ENCODE measurements at regions not wholly inside any gene's neighbourhood (a gene's known extent, or its start where the extent isn't known, plus 50 kb on each side); places are given as distances from the start of the nearest gene placed in this dataset.

DNA sequence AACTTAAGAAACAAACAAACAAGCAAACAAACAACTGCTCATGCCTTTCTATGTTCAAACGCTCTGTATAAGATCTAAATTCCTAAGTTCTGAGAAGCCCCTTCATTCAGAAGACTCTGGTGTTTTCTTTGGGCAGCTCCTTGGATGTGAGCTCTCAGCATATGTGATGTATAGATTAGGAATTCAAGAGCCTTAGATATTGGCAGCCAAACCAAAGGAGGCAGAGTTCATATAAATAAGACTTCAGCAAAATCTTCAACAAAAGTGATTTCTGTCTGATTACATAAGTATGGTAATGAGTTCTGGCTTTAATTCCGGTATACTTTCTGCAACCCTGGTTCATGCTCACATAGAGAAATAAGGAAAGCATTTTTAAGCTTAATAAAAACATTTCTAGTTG, 145.6 kb downstream of the DYRK2 start:
- DNase-seq (ENCODE audit: low spot score), result no peak
- no peak for ATAC-seq

DNA sequence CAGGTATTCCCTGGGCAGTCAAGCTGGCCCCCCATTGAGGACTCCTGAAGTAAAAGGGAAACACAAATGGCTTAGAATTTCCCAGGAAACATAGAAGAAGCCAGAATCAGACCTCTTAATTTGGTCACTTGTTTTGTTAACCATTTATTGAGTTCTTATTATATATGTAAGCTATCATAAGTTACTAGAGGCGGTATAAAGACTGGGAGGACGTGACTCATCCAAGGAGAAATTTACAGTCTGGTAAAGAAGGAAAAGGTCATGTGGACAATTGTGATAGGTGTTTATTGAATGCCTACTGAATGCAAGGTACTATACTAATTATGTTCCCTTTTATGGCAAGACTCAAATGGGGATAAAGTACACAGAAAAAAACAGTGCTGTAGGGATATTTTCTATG, 146.7 kb downstream of the DYRK2 start:
- ATAC-seq (no peak), DNase-seq (ENCODE audit: low spot score) (no peak)

DNA sequence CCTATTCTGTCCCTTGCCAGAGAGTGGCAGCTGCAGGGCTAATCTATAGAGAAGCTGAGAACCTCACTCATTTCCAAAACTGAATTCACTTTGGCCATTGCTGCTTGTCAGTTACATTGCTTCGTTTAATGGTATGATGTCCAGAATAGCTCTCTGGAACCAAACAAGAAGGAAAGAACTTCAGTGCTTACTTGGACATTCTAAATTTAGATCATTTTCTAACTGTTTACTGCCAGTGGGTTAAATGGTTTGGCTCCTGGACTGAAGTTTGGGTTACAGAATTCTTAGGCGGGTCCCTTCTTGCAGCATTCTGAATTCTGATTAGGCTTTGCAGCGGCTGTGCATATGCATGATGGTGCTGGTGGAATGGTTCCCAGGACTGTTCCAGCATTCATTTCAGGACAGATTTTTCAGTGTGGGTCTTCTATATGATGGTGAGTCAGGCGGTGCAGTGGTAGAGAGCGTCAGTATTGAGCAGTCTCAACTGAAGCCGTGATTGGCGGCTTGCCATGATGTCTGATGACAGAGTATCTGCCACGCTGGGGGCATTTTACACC, 148.7 kb downstream of the DYRK2 start:
- ATAC-seq (no peak), DNase-seq (ENCODE audit: low spot score) (no peak)

DNA sequence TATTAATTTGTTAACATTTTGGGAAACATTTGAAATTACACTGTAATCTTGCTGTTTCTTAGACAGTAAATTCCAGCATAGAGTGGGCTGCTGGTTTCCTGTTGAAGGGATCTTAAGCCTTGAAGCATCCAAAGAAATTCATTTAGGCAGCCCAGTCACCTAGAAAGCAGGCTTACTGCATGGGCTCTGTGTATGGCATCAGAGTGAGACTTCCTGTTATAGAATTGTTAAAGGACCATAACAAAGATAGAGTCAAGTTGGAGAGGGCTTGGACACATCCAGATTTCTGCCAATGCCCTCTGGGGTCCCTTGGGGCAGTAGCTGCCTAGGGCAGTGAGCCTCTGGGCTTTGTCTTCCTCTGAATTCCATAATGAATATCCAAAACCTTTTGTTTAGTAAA, 149.2 kb downstream of the DYRK2 start:
- DNase-seq (ENCODE audit: low spot score), result no peak
- no peak for ATAC-seq

DNA sequence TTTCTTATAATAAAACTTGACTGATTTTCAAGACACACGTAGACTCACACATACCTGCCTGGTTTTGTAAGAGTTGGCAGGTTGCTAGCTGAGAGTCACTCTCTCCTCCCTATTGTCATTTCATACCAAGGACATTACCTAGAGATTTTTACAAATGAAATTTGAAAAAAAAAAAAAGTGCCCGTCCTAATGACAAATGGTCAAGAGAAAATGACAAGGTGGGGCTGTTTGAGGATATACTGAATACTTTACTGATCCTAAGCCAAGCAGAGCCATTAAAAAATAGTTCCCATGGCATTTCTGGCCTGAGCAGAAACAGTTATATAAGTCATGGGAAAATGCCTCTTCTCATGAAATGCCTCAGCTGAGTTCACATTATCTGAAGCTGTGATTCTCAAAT, 150.2 kb downstream of the DYRK2 start:
- ATAC-seq (no peak), DNase-seq (ENCODE audit: low spot score) (no peak)

DNA sequence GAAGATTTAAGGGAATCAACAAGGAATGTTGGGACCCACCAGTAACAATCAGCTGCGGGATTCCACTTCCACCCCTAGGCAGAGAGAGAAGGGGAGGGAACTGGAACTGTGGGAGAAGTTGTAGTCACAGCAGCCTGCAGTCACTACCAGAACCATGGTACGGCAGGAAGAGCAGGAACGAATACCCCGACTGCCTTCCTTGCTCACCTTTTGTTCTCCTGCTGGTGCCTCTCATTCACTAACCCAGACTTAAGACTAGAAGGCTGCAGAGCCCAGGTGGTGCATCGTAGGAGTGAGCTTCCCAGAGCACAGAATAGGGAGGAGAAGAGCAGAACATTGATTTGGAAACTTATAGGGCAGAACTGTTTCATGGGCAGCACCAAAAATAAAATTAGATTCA, 154.2 kb downstream of the DYRK2 start:
- ATAC-seq (no peak), DNase-seq (ENCODE audit: low spot score) (no peak)

DNA sequence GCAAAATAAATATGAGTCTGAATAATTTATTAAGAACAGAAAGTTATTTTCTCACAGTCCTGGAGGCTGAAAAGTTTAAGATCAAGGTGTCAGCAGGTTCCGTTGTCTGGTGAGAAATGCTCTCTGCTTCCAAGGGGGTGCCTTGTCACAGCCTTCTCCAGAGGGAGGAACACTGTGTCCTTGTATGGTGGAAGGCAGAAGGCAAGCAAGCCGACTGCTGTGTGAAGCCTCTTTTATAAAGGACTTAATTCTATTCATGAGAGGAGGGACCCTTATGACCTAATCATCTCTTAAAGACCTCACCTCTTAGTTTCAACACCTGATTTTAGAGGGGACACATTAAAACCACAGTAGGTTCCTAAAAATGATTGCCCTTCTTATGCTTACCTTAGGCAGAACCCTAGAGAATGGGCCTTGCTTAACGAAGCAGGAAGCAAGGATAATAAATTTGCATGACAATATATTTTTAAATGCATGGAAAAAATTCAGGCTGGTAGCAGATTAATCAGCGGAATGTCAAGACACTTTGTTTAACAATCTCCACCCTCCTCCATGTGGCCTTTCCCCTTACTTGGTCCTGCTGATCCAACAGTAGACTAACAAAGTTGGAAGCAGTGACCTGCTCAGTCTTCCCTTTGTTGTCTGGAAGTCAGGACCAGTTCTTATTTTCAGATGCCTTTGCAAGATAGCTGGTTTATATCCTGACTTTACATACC, 154.9 kb downstream of the DYRK2 start:
- DNase-seq (ENCODE audit: low spot score) (no peak), ATAC-seq (no peak)

DNA sequence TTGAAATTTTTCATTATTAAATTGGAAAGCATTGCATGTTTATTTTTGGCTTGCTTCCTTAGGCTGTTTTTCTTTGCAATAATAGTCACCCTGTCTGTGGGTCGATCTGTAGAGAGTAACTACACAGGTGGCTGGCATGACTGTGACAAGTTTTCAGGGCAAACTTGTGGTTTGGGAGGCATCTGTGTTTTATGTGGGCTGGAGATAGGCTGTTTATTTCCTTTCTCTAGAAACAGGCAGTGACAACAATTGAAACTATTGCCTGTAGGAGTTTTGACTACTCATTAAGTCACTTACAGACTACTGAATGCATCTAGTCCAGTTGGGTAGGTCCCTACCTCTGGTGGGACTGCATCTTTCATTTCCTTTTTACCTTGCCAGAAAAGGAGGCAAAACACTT, 155.6 kb downstream of the DYRK2 start:
- ATAC-seq (no peak), DNase-seq (ENCODE audit: low spot score) (no peak)

DNA sequence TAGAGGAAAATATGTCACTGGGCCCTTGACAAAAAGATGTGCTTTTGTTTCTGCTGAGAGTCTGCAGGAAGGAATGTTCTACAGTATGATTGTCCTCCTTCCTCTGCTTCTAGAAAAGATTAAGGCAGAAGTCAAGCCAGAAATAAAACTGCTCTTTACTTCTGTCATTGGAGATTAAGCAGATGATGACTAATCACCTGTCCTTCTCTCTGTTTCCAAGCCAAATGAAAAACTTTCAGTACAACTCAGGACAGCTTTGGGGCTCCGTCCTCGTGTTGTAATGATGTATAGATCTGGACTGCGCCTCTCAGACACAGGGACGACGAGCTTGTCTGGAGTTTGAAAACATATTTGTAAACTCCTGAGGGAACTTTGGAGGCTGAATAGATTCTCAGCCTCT, 159.3 kb downstream of the DYRK2 start:
- ATAC-seq (no peak), DNase-seq (ENCODE audit: low spot score) (no peak)

DNA sequence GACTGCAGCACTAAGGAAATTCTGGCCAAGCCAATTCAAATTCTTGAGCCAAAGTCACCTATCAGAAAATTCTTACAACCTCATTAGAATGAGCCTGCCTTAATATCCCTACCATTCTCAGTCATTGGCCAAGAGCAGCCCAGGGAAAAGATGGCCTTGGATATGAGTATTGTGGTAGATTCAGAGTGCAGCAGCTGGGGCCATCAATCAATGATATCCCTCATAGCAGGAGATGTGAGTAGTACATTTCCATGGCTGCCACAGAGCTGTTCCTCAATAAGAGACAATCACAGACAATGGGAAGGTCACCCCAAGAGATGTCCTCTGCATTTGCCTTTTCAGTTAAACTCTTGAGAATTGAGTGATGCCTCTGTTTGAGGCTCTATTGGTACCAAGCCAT, 161.6 kb downstream of the DYRK2 start:
- DNase-seq (ENCODE audit: low spot score) (no peak), ATAC-seq (no peak)

DNA sequence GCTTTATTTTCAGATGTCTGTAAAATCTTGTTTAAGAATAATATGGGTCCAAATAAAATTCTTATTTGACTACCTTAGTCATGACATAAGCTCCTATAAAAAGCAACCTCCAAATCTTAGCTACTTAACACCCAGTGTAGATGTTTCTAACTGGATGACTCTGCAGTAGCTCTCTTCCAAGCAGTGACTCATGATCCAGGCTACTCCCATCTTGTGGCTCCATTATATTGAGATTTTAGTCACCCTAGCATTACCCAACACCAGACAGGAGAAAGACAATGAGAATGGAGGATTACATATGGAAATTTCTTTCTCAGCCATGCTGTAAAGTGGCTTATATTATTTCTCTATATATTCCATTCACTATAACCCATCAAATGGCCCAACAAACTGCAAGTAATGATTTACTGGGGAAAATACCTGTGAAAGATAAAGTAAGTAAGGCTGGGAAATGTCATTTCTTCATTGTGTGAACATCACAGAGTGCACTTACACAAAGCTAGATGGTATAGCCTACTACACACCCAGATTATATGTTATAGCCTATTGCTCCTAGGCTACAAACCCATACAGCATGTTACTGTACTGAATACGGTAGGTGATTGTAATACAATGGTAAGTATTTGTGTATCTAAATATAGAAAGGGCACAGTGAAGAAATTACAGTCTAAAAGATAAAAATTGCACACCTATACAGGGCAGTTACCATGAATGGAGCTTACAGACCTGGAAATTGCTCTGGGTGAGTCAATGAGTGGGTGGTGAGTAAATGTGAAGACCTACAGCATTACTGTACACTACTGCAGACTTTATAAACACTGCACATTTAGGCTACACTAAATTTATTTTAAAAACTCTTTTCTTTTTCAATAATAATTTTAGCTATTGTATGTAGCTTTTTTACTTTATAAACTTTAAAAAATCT, 163.2 kb downstream of the DYRK2 start:
- DNase-seq (ENCODE audit: low spot score) (no peak), ATAC-seq (no peak)

DNA sequence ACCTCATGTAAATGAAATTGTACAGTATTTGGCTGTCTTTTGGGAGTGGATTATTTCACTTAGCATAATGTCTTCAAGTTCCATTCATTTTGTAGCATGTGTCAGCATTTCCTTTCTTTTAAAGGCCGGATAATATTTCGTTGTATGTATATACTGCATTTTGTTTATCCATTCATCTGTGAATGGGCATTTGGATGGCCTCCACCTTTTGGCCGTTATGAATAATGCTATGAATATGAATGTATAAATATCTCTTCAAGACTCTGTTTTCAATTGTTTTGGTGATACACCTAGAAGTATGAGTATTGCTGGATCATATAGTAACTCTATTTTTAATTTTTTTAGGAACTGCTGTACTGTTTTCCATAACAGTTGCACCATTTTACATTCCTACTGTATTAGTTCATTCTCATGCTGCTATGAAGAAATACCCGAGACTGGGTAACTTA, 164.9 kb downstream of the DYRK2 start:
- ATAC-seq, result no peak

DNA sequence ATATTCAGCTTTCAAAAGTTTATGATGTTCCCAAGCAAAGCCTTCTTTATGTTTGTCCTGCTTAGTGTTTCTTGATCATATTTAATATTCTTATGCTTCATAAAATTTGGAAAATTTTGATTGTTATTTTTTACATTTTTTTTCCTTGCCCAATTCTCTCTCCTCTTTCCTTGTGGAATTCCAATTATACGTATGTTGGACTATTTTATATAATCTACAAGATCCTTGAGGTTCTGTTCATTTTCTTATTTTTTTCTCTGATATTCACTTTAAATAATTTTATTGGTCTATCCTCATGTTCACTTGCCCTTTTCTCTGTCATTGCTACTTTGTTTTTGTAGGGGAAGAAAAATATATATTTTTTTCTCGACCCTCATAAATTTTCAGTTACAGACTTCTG, 167.7 kb downstream of the DYRK2 start:
- ATAC-seq, result no peak
- no peak for DNase-seq (ENCODE audit: low spot score)

More for the DNA sequence above, 164.9 kb downstream of the DYRK2 start:
- DNase-seq (ENCODE audit: low spot score), result no peak

DNA sequence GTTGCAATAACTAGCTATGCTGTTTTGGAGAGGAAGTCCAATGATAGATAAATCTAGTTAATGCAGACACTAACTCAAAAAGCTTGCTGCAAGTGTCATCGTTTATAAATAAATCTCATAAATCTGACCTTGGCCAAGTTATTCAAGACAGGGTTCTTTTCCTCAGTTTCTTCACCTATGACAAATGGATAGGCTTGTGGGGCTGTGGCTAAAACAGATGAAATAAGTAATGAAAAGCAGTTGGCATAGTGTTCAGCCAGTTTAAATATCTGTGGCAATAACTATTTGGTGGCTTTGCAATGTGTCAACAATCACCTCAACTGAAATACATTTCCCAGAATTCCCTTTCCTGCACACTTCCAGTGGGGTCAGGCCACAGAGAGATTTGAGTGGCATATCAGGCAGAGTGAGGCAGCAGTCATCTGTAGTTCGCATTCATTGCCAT, 169.9 kb downstream of the DYRK2 start:
- DNase-seq (ENCODE audit: low spot score), result no peak
- peak; percentile 76 for ATAC-seq

DNA sequence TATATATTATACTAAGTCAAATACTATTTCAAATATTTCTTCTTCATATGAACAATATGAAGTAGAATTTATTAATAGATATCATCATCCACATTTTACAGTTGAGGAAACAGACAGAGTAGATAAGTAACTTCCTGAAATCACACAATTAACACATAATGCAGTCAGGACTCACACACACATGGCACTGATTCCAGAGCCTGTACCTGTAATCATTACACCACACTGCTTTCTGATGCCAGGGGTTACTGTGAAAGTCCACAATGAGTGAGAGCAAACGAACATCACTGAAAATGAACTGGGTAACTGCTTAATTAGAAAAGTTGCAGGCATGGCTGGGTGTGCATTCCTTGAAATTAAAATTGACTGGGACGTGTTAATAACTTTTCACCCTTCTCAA, 169.3 kb upstream of the IFNG-AS1 start:
- ATAC-seq, result peak; percentile 93
- DNase-seq (ENCODE audit: low spot score), result no peak

DNA sequence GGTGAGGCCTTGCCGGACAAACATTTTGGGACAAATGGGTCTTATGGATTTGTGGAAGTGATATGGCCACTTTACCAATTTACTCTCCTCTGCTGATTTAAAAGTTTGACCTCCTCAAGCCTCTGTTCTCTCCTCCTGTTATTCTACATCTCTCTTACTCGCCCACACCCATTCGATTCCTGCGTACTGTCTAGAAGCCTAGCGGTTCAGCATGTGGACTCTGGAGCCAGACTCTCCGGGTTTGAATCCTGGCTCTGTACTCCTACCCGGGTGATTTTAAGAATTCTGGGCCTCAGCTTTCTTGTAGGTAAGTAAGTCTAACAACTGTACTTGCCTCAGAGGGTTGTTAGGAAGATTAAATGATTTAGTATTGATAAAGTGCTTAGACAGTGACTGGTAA, 168.6 kb upstream of the IFNG-AS1 start:
- ATAC-seq (no peak), DNase-seq (ENCODE audit: low spot score) (no peak)

DNA sequence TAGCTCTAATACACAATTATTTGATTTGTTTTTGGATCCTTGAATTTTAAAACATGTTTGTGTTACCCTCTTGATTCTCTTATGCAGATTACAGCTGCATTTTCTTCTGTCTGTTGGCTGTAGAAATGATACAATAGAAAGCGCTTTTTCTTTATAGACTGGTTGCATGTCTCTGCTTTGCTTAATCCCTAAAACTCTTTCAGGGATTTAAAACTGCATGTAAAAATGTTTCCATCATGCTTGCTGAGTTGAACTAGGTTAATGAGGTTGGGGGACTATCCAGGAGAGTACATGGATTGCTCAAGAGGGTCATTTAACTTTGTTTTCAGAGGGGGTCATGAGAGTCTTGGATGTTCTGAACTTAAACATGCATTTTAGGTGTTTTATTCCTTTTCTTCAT, 166.4 kb upstream of the IFNG-AS1 start:
- DNase-seq (ENCODE audit: low spot score) (no peak), ATAC-seq (no peak)

DNA sequence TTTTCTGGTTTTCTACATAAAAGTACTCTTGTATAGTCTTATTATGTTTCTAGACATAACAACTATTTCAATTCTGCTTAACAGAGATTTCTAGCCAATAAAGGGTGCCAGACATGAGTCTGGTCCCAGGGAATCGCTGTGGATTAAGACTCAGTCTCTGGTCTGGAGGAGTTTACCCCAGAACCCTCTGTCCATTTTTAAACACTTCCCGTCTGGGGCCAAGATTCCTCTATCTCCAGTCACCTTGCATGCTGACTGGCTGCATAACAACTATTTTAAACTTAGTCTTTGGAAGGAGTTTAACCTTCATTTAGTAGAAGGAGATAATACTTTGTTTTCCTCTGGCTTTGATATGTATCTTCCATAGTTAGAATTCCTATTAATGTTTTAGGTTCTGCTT, 163.1 kb upstream of the IFNG-AS1 start:
- ATAC-seq, result no peak

DNA sequence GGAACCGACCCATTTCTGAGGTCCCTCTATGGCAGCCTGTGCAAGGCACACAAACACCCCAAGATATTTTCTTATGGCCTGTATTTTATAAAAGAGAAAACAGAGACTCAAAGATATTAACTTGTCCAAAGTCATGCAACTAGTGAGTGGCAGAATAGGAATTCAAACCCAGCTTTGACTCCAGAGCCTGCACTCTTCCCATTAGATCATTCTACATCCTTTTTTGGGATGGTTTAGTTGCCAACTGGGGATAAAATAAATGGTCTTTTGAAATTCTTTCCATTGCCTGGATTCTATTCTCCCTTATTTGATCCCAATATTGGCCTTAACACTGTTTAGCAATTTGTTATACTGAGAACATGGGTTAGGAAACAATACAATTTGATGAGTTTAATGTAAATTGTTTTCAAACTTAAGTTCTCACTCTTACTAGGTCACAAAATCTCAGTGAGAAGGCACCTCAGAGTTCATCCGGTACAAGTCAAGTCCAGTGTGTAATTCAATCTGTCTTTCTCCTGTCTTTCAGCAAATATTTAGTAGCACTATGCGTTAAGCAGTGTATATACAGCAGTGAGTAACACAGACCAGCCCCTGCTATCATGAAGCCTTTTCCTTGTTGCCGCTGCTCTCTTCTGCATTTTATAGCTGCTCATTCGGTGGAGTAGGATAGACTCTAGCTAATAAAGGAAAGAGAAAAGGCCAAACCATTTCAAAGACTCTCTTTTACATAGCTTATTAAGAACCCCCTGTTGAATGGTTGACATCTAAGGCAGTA, 162.1 kb upstream of the IFNG-AS1 start:
- ATAC-seq, result no peak
- no peak for DNase-seq (ENCODE audit: low spot score)

More for the DNA sequence above, 163.1 kb upstream of the IFNG-AS1 start:
- no peak for DNase-seq (ENCODE audit: low spot score)

DNA sequence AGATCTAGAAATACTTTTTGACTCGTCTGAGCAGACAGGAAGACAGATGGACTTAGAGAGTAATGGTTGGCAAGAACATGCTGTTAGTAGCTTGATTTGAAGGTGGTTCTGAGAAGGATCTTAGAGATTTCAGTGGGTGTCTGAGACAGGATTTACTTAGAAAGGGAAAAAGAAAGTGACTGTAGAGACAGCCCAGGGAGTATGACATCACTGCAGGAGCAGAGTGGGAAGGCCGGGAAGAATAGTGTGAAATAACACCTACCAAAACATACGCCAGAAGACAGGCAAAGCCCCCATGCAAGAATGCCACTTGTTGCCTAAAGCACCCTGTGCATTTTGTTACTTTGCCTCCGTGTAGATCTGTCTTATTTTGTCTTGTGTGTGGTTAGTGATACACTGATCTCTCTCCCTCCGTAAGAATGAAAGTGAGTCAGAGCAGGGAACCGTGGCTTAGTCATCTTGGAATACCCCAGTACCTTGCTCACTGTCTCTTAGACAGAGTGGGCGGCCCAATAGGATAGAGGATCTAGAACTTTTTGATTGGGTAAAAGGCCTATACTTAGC, 161.3 kb upstream of the IFNG-AS1 start:
- ATAC-seq, result no peak
- no peak for DNase-seq (ENCODE audit: low spot score)

DNA sequence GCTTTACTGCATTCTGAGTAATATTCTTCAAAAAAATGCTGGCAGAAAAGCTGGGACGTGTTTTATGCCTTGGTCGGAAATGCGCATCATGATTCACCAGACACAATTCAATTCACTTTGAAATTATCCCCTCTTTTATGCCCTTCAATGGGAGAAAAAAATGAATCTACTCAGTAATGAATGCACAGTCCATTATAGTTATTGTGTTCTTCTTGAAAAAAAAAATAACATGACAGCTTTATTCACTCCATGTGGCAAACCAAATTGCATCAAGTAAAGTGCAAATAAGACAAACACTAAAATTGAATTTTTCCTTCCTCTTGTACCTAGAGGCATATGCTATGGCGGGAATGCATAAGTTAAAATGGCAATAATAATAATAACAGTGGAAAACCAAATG, 159.4 kb upstream of the IFNG-AS1 start:
- no peak for DNase-seq (ENCODE audit: low spot score)
- ATAC-seq, result no peak

Measured in left lobe of liver (tissue), 2 donors.